ENCODE measurements at regions not wholly inside any gene's neighbourhood (a gene's known extent, or its start where the extent isn't known, plus 50 kb on each side); places are given as distances from the start of the nearest gene placed in this dataset.
A peak's percentile ranks its signal among the peaks of the same experiment; 100 is the strongest.

- Mint-ChIP-seq H3K27ac (no peak overlapping the region), H3K27me3 (peaks cover 14% of the 10 kb centered on the region), H3K4me1 (no peaks in the 10 kb centered on the region), H3K4me3 (no peak overlapping the region), H3K36me3 (ENCODE audit: low read depth) (no peaks in the 10 kb centered on the region), H3K9me3 (peaks cover 4% of the 10 kb centered on the region)
- no peak for ATAC-seq (replicated peaks)
Observed at GRCh38 chr10:78828647-78829539, 239.9 kb upstream of the ZMIZ1 start.

DNA sequence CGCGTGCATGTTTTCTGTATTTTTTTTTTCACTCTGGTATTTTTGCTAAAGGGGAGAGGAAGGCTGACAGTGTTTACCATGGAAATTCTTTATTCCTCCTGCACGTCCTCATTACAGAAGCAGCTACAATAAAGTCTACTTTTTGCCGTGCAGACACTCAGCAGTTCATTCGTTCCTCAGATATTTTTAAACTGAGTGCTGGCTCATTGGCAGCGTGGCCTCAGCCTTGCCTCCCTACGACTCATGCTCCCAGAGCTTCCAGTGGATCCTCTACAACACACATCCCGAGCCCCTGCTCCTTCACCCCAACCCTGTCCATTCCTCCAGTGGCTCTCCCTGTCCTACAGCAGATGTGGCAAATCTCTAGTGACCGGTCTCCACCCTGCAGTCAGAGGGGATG, 239.2 kb upstream of the ZMIZ1 start:
- Mint-ChIP-seq H3K4me3 (no peak overlapping the region), H3K36me3 (ENCODE audit: low read depth) (no peaks in the 10 kb centered on the region), H3K27ac (no peak overlapping the region), H3K4me1 (no peaks in the 10 kb centered on the region), H3K27me3 (peaks cover 14% of the 10 kb centered on the region), H3K9me3 (peaks cover 4% of the 10 kb centered on the region)
- no peak for ATAC-seq (replicated peaks)

GRCh38 chr10:78830062-78830975, 238.4 kb upstream of the ZMIZ1 start:
- peaks cover 21% of the 10 kb centered on the region for H3K27me3 Mint-ChIP-seq
- H3K27ac Mint-ChIP-seq, result no peak overlapping the region
- no peaks in the 10 kb centered on the region for H3K4me1 Mint-ChIP-seq
- peaks cover 4% of the 10 kb centered on the region for H3K9me3 Mint-ChIP-seq
- H3K4me3 Mint-ChIP-seq, result no peak overlapping the region
- no peak for ATAC-seq (replicated peaks)
- H3K36me3 Mint-ChIP-seq (ENCODE audit: low read depth), result no peaks in the 10 kb centered on the region

- Mint-ChIP-seq H3K4me3 (no peak overlapping the region), H3K27me3 (peaks cover 27% of the 10 kb centered on the region), H3K27ac (no peak overlapping the region), H3K9me3 (peaks cover 4% of the 10 kb centered on the region), H3K36me3 (ENCODE audit: low read depth) (no peaks in the 10 kb centered on the region), H3K4me1 (no peaks in the 10 kb centered on the region)
- no peak for ATAC-seq (replicated peaks)
Observed at GRCh38 chr10:78830976-78831375, 237.8 kb upstream of the ZMIZ1 start.

DNA sequence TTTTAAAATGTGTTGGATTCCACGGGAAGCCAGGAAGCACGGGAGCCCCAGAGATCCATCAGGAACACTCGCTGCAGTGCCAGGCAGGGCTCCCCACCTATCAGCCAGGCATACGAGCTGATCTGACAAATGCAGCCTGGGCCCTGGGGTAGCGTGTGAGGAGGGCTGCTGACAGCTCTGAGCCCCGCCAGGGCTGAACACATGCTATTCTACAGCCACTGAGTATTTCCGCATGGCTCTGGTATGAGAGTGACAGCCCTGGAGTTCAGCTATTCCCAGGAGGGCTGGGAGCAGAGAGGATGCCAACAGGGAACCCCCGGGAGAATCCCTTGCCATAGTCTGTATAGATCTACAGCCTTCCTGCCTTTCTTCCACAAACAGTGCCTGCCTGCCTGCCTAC, 237.3 kb upstream of the ZMIZ1 start:
- Mint-ChIP-seq H3K9me3 (peaks cover 4% of the 10 kb centered on the region), H3K4me3 (no peak overlapping the region), H3K27ac (no peak overlapping the region), H3K4me1 (no peaks in the 10 kb centered on the region), H3K27me3 (peaks cover 31% of the 10 kb centered on the region), H3K36me3 (ENCODE audit: low read depth) (no peaks in the 10 kb centered on the region)
- no peak for ATAC-seq (replicated peaks)

GRCh38 chr10:78832281-78832680, 236.5 kb upstream of the ZMIZ1 start:
- Mint-ChIP-seq H3K4me1 (no peaks in the 10 kb centered on the region), H3K27me3 (peaks cover 31% of the 10 kb centered on the region), H3K27ac (no peak overlapping the region), H3K4me3 (no peak overlapping the region), H3K36me3 (ENCODE audit: low read depth) (no peaks in the 10 kb centered on the region), H3K9me3 (peaks cover 4% of the 10 kb centered on the region)
- ATAC-seq (replicated peaks), result no peak

GRCh38 chr10:78838141-78838657, 230.6 kb upstream of the ZMIZ1 start:
- Mint-ChIP-seq H3K36me3 (ENCODE audit: low read depth) (no peaks in the 10 kb centered on the region), H3K9me3 (peaks cover 4% of the 10 kb centered on the region), H3K4me3 (no peak overlapping the region), H3K27ac (no peak overlapping the region), H3K4me1 (no peaks in the 10 kb centered on the region), H3K27me3 (peaks cover 23% of the 10 kb centered on the region)
- ATAC-seq (replicated peaks), result no peak

DNA sequence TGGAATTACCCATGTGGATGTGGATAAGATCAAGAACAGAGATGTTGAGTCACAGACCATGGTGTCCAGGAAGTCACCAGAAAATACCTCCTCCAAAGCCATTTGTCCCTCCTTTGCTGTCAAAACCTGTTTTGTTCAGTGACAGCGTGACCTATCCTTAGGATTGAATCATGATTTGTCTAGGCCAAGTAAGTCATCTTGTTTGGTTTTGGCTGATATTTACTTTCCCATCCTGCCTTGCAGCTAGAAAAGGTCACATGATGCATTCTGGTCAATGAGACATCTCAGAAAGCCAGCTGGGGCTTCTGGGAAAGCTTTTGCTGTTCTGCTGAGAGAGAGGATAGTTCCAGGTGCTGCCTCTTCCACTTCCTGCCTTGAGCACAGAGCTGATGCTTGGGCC, 225.3 kb upstream of the ZMIZ1 start:
- peaks cover 5% of the 10 kb centered on the region for H3K9me3 Mint-ChIP-seq
- peak; percentile 80 for ATAC-seq (replicated peaks)
- peaks cover 3% of the 10 kb centered on the region for H3K27me3 Mint-ChIP-seq
- H3K27ac Mint-ChIP-seq, result peak overlapping the region; percentile 72
- no peaks in the 10 kb centered on the region for H3K4me1 Mint-ChIP-seq
- no peaks in the 10 kb centered on the region for H3K36me3 Mint-ChIP-seq (ENCODE audit: low read depth)
- H3K4me3 Mint-ChIP-seq, result no peak overlapping the region

DNA sequence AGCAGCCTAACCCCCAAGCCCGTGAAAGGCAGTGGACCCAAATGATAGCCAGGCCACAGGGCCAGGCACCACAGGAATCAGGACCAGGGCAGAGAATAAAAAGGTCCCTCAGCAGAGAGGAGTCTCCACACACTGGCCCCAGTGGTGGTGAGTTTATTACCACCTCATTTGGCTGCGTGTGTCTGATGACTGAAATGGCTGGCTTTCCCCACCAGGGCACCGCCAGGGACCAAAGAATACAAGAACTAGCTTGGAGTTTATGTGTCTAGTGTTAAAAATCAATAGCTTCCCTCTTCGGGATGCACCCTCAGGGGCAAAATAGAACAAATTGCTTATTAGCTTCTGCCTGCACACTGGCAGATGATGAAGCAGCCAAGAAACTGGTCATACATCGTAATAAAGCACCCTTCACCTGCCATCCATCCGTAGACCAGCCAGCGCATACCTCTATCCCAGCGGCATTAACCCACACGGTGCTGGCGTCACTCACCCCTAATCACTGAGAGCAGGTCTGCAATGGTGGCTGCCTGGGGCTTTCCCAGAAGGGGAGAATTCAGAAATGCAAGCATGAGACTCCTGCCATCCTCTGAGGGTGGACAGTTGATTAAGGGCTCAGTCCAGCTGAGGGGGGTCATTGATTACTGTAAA, 223.7 kb upstream of the ZMIZ1 start:
- no peaks in the 10 kb centered on the region for H3K36me3 Mint-ChIP-seq (ENCODE audit: low read depth)
- no peak overlapping the region for H3K4me3 Mint-ChIP-seq
- no peaks in the 10 kb centered on the region for H3K4me1 Mint-ChIP-seq
- no peak overlapping the region for H3K27ac Mint-ChIP-seq
- no peak for ATAC-seq (replicated peaks)
- H3K9me3 Mint-ChIP-seq, result peaks cover 5% of the 10 kb centered on the region
- H3K27me3 Mint-ChIP-seq, result peaks cover 3% of the 10 kb centered on the region

DNA sequence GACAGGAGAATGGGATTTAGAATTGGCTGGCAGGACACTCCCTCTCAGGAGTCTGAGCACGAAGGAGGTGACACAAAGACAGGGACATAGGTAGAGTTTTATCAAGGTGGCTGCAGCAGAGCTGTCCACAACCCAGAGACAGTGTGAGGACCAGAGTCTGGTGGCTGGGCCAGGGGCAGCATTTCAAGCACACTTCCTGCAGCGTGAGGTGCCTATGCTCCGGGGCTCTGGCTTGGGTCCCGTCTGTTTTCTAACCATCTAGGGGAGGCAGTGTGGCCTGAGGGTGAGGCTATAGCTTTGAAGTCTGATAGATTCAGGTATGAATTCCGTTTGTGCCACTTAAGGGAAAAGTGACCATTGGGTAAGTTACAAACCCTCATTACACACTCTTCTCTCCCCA, 222.7 kb upstream of the ZMIZ1 start:
- H3K4me3 Mint-ChIP-seq, result no peak overlapping the region
- H3K9me3 Mint-ChIP-seq, result peaks cover 5% of the 10 kb centered on the region
- no peaks in the 10 kb centered on the region for H3K4me1 Mint-ChIP-seq
- H3K36me3 Mint-ChIP-seq (ENCODE audit: low read depth), result no peaks in the 10 kb centered on the region
- ATAC-seq (replicated peaks), result no peak
- peaks cover 3% of the 10 kb centered on the region for H3K27me3 Mint-ChIP-seq
- H3K27ac Mint-ChIP-seq, result no peak overlapping the region

DNA sequence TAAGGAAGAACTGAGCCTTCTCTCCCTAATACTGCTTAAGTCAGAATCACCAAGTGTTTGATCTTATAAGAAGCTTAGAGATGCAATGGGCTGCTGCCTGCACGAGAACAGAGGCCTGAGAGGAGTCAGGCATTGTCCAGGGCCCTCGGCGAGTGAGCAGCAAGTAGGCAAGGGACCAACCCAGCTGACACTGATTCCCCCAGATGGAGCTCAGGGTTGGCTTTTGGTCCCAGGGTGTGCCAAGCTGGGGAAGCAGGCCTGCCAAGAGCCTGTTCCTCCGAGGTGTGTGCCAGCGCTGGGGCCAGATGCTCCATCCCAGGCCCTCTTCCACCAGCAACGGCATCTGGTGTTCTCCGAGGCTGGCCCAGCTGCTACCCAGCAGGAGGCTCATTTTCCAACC, 222.0 kb upstream of the ZMIZ1 start:
- Mint-ChIP-seq H3K4me3 (no peak overlapping the region), H3K9me3 (peaks cover 5% of the 10 kb centered on the region), H3K4me1 (no peaks in the 10 kb centered on the region), H3K36me3 (ENCODE audit: low read depth) (no peaks in the 10 kb centered on the region), H3K27ac (no peak overlapping the region), H3K27me3 (peaks cover 3% of the 10 kb centered on the region)
- ATAC-seq (replicated peaks), result no peak

- no peak for ATAC-seq (replicated peaks)
- H3K36me3 Mint-ChIP-seq (ENCODE audit: low read depth), result no peaks in the 10 kb centered on the region
- H3K27ac Mint-ChIP-seq, result peak overlapping the region; percentile 47
- H3K9me3 Mint-ChIP-seq, result peaks cover 5% of the 10 kb centered on the region
- H3K4me3 Mint-ChIP-seq, result no peak overlapping the region
- no peaks in the 10 kb centered on the region for H3K27me3 Mint-ChIP-seq
- H3K4me1 Mint-ChIP-seq, result no peaks in the 10 kb centered on the region
Observed at GRCh38 chr10:78847485-78847884, 221.3 kb upstream of the ZMIZ1 start.

- Mint-ChIP-seq H3K4me3 (no peak overlapping the region), H3K36me3 (ENCODE audit: low read depth) (no peaks in the 10 kb centered on the region), H3K27ac (no peak overlapping the region), H3K4me1 (no peaks in the 10 kb centered on the region), H3K27me3 (no peaks in the 10 kb centered on the region), H3K9me3 (no peaks in the 10 kb centered on the region)
- no peak for ATAC-seq (replicated peaks)
Observed at GRCh38 chr10:78849115-78849514, 219.7 kb upstream of the ZMIZ1 start.

DNA sequence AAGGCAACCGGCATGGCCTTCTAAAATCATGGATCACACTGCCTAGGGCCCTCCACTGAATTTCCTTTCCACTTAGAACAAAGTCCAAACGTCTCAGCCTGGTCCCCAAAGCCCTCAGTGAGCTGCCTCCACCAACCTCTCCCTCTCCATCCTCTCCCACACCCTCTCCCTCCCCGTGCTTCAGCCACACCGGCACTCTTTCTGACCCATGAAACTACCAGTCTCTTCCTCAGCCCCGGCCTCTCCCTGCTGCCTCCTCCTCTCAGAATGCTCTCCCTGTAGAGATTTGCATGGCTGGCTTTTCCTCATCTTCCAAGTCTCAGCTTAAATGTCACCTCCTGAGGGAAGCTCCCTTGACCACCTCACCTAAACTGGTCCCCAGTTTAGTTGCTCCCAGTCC, 219.0 kb upstream of the ZMIZ1 start:
- Mint-ChIP-seq H3K27ac (no peak overlapping the region), H3K9me3 (no peaks in the 10 kb centered on the region), H3K4me3 (no peak overlapping the region), H3K27me3 (no peaks in the 10 kb centered on the region), H3K4me1 (no peaks in the 10 kb centered on the region), H3K36me3 (ENCODE audit: low read depth) (no peaks in the 10 kb centered on the region)
- ATAC-seq (replicated peaks), result no peak

Measured in activated T-helper 17 cell treated with anti-CD3 and anti-CD28 coated beads, Interleukin-2, amount 50 U/mL, for 72 hours (primary cell).